C4-2B (cell line): ENCODE measurements at regions not wholly inside any gene's neighbourhood (a gene's known extent, or its start where the extent isn't known, plus 50 kb on each side); places are given as distances from the start of the nearest gene placed in this dataset.

Experiments used
- H3K27ac ChIP-seq: fragments of 450-650 bp; 2 replicates; pipeline ENCODE4 v1.5.1; 2017
- CTCF ChIP-seq: fragments of 450-650 bp; conservative IDR thresholded peaks from 2 replicates; pipeline ENCODE4 v1.5.1; 2017; ENCODE audit warnings: mild to moderate bottlenecking
- ZFX ChIP-seq: fragments of 450-650 bp; IDR thresholded peaks from 2 replicates; pipeline ENCODE4 v1.6.1; 2017

- no peak overlapping the region for H3K27ac ChIP-seq
Measured at GRCh38 chr11:128273736-128274135, 313.6 kb downstream of the ETS1 start.

GRCh38 chr11:128271401-128271800, 316.0 kb downstream of the ETS1 start:
- no peak for TF ChIP-seq ZFX
- TF ChIP-seq CTCF, result no peak
- no peak overlapping the region for H3K27ac ChIP-seq

More at GRCh38 chr11:128273736-128274135, 313.6 kb downstream of the ETS1 start:
- no peak for TF ChIP-seq CTCF

- H3K27ac ChIP-seq, result no peak overlapping the region
- TF ChIP-seq CTCF (no peak), ZFX (no peak)
Measured at GRCh38 chr11:128269466-128269865, 317.9 kb downstream of the ETS1 start.

GRCh38 chr11:128266893-128267292, 320.5 kb downstream of the ETS1 start:
- no peak overlapping the region for H3K27ac ChIP-seq
- TF ChIP-seq CTCF (no peak), ZFX (no peak)

- H3K27ac ChIP-seq, result no peak overlapping the region
- TF ChIP-seq CTCF, result no peak
- no peak for TF ChIP-seq ZFX
Measured at GRCh38 chr11:128262463-128263345, 324.7 kb downstream of the ETS1 start.

- TF ChIP-seq CTCF, result no peak
- no peak for TF ChIP-seq ZFX
- no peak overlapping the region for H3K27ac ChIP-seq
Measured at GRCh38 chr11:128261011-128261421, 326.3 kb downstream of the ETS1 start.

- H3K27ac ChIP-seq, result no peak overlapping the region
- TF ChIP-seq CTCF (no peak), ZFX (no peak)
Measured at GRCh38 chr11:128260398-128260797, 327.0 kb downstream of the ETS1 start.
